Adrenal gland (tissue), 9 donors: ENCODE measurements at regions not wholly inside any gene's neighbourhood (a gene's known extent, or its start where the extent isn't known, plus 50 kb on each side); places are given as distances from the start of the nearest gene placed in this dataset.

ENCODE experiments used
- DNase-seq, 7 donors: peaks; one replicate each; pipeline ENCODE4 v3.0.0-alpha.2; 2019 to 2020
- H3K27ac ChIP-seq, 5 donors: fragments of 200-600 bp; sonication (generic) in 4 of 5; 1 replicate in 3 of 5; 2 replicates in 2 of 5; pipeline versions ENCODE4 v1.5.1 to v1.8.0; 2016 to 2020; ENCODE audit warnings: mild to moderate bottlenecking in 1 of 5
- H3K27me3 ChIP-seq: fragments of 200-600 bp; 2 replicates; pipeline ENCODE4 v1.8.0; 2021
- H3K36me3 ChIP-seq, 2 donors: fragments of 200-600 bp; replicated peaks in 1 of 2; 1 replicate in 1 of 2; 2 replicates in 1 of 2; pipeline versions ENCODE4 v1.5.1 to v1.8.0; 2018 to 2022
- H3K4me1 ChIP-seq, 2 donors: fragments of 200-600 bp; replicated peaks in 1 of 2; 1 replicate in 1 of 2; 2 replicates in 1 of 2; pipeline versions ENCODE4 v1.5.1 to v1.8.0; 2018 to 2021
- H3K4me3 ChIP-seq, 4 donors: fragments of 200-600 bp; sonication (generic) in 3 of 4; one replicate each; pipeline ENCODE4 v1.5.1; 2016 to 2018
- H3K9me3 ChIP-seq, 3 donors: fragments of 200-600 bp; sonication (generic) in 1 of 3; replicated peaks in 1 of 3; 1 replicate in 2 of 3; 2 replicates in 1 of 3; pipeline versions ENCODE4 v1.5.1 to v1.8.0; 2016 to 2021
- CTCF ChIP-seq, 6 experiments: fragments of 450-650 bp in 4 of 6; fragments of 200-600 bp in 2 of 6; sonication (generic) in 1 of 6; IDR thresholded peaks; 1 replicate in 5 of 6; 2 replicates in 1 of 6; pipeline versions ENCODE4 v1.5.1 to v1.8.0; 2016 to 2021; ENCODE audit warnings: antibody characterized with exemption in 6 of 6, mild to moderate bottlenecking in 2 of 6, moderate library complexity in 1 of 6
- POLR2A ChIP-seq, 2 donors: fragments of 450-650 bp; IDR thresholded peaks; one replicate each; pipeline ENCODE4 v1.6.1; 2017; ENCODE audit warnings: antibody characterized with exemption in 2 of 2, mild to moderate bottlenecking in 2 of 2, moderate library complexity in 1 of 2
- whole genome bisulfite sequencing, 4 donors: extraction: QIAGEN DNeasy Blood & Tissue Kit in 2 of 4; methylation state at CpG; one replicate each; pipeline versions ENCODE4 v1.1.5 to v1.1.7; 2013 to 2017; 5-methylcytosine and 5-hydroxymethylcytosine counted together
- intact Hi-C, 2 donors: fragments of 100-400 bp; cut with DNase I; formaldehyde crosslinking; loops; one replicate each; pipeline versions ENCODE4 v1.14.1 to v1.15.0; 2022 to 2023
- donor health status: healthy with polysubstance abuse.
- donor health status: Bipolar disorder and iron deficiency.
- donor health status: DM: yes; HTN: yes; CAD: no.
- donor health status: DM: no; HTN: no; CAD: no.
- donor health status: DM: no; HTN: no; CAD: no.

DNA sequence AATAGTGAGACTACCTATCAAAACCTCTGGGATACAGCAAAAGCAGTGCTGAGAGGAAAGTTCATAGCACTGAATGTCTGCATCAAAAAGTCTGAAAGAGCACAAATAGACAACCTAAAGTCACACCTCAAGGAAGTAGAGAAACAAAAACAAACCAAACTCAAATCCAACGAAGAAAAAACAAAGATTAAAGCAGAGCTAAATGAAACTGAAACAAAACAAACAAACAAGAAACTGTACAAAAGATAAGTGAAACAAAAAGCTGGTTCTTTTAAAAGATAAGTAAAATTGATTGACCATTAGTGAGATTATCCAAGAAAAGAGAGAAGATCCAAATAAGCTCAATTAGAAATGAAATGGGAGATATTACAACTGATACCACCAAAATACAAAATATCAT lies 378.3 kb upstream of the NDST4 start:
- intact Hi-C loops = no loop called here
- Histone ChIP-seq H3K36me3 (no peaks in the 10 kb centered on the region), H3K9me3 (no peaks in the 10 kb centered on the region), H3K27me3 (no peaks in the 10 kb centered on the region), H3K4me3 (no peak overlapping the region), H3K27ac (no peak overlapping the region), H3K4me1 (no peaks in the 10 kb centered on the region)
- 48 to 69% (median 58%) methylated on average over 1 of the region's 1 CpG for WGBS, 4 donors
- DNase-seq = no peak
- TF ChIP-seq POLR2A (IDR thresholded peaks at IDR 0.05) (no peak), CTCF (IDR thresholded peaks at IDR 0.05) (no peak)

- no peaks in the 10 kb centered on the region for H3K27me3 ChIP-seq
- no peak for DNase-seq
- no peaks in the 10 kb centered on the region for H3K4me1 ChIP-seq
- H3K36me3 ChIP-seq = no peaks in the 10 kb centered on the region
- no peak overlapping the region for H3K27ac ChIP-seq
- no peak overlapping the region for H3K4me3 ChIP-seq
- no peaks in the 10 kb centered on the region for H3K9me3 ChIP-seq
- 43 to 65% (median 55%) methylated on average over 2 of the region's 2 CpGs for WGBS, 4 donors
- intact Hi-C loops = no loop called here
- no peak for TF ChIP-seq CTCF (IDR thresholded peaks at IDR 0.05)
- no peak for TF ChIP-seq POLR2A (IDR thresholded peaks at IDR 0.05)
Measured at GRCh38 chr4:115489279-115489678, 375.9 kb upstream of the NDST4 start.

GRCh38 chr4:115485402-115485801 lies 372.0 kb upstream of the NDST4 start:
- H3K9me3 ChIP-seq = no peaks in the 10 kb centered on the region
- no peak for DNase-seq
- H3K27ac ChIP-seq = no peak overlapping the region
- no peaks in the 10 kb centered on the region for H3K36me3 ChIP-seq
- intact Hi-C loops = no loop called here
- no peaks in the 10 kb centered on the region for H3K27me3 ChIP-seq
- no peak for TF ChIP-seq POLR2A (IDR thresholded peaks at IDR 0.05)
- no peak for TF ChIP-seq CTCF (IDR thresholded peaks at IDR 0.05)
- WGBS, 4 donors = 60 to 65% (median 64%) methylated on average over 2 of the region's 2 CpGs
- no peaks in the 10 kb centered on the region for H3K4me1 ChIP-seq
- H3K4me3 ChIP-seq = no peak overlapping the region

DNA sequence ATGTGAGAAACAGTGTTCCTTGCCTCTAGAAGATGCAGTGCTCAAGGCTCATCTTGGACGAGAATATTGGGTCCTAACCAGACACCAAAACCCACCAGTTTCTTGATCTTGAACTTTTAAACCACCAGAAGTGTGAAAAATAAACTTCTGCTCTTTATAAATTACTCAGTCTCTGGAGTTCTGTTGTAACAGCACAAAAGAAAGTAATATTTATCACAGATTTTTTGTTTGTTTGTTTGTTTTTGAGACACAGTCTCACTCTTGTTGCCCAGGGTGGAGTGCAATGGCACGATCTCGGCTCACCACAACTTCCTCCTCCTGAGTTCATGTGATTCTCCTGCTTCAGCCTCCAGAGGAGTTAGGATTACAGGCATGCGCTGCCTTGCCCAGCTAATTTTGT lies 371.1 kb upstream of the NDST4 start:
- no peak for DNase-seq
- intact Hi-C loops = no loop called here
- Histone ChIP-seq H3K27me3 (no peaks in the 10 kb centered on the region), H3K4me3 (no peak overlapping the region), H3K4me1 (no peaks in the 10 kb centered on the region), H3K36me3 (no peaks in the 10 kb centered on the region), H3K27ac (no peak overlapping the region), H3K9me3 (no peaks in the 10 kb centered on the region)
- 72 to 82% (median 75%) methylated on average over 4 of the region's 4 CpGs for WGBS, 4 donors
- no peak for TF ChIP-seq POLR2A (IDR thresholded peaks at IDR 0.05)
- no peak for TF ChIP-seq CTCF (IDR thresholded peaks at IDR 0.05)
